GM23338 (cell line): ENCODE measurements at regions not wholly inside any gene's neighbourhood (a gene's known extent, or its start where the extent isn't known, plus 50 kb on each side); places are given as distances from the start of the nearest gene placed in this dataset.

Source experiments
- ATAC-seq: fragments of 200-7000 bp; cut with Tn5 transposase; 3 replicates; pipeline ENCODE4 v1.9.1; 2020
- DNase-seq: peaks from one replicate; pipeline ENCODE4 v3.0.0-alpha.2; 2015; ENCODE audit warnings: low spot score
- H2AFZ ChIP-seq: fragments of 200-600 bp; sonication (generic); 2 replicates; pipeline ENCODE4 v1.8.0; 2016; ENCODE audit warnings: antibody characterized with exemption, mild to moderate bottlenecking, moderate library complexity
- H3F3A ChIP-seq: fragments of 200-600 bp; sonication (generic); replicated peaks from 2 replicates; pipeline ENCODE4 v1.8.0; 2017; ENCODE audit warnings: antibody characterized with exemption, mixed run types, low read depth
- H3K27ac ChIP-seq: fragments of 200-600 bp; sonication (generic); 2 replicates; pipeline ENCODE4 v1.6.1; 2016; ENCODE audit warnings: low read depth
- H3K27me3 ChIP-seq: fragments of 200-600 bp; sonication (generic); 2 replicates; pipeline ENCODE4 v1.8.0; 2016; ENCODE audit warnings: mild to moderate bottlenecking, mixed run types, moderate library complexity; ENCODE audit not compliant: insufficient read depth
- H3K36me3 ChIP-seq: fragments of 200-600 bp; sonication (generic); 2 replicates; pipeline ENCODE4 v1.8.0; 2016; ENCODE audit warnings: mild to moderate bottlenecking; ENCODE audit not compliant: insufficient read depth
- H3K4me1 ChIP-seq: fragments of 200-600 bp; sonication (generic); 2 replicates; pipeline ENCODE4 v1.8.0; 2016; ENCODE audit warnings: mild to moderate bottlenecking, moderate library complexity; ENCODE audit not compliant: insufficient read depth
- H3K4me2 ChIP-seq: fragments of 200-600 bp; sonication (generic); 2 replicates; pipeline ENCODE4 v1.7.1; 2017; ENCODE audit warnings: mixed run types
- H3K4me3 ChIP-seq: fragments of 200-600 bp; sonication (generic); 2 replicates; pipeline ENCODE4 v1.6.1; 2016; ENCODE audit warnings: mixed run types
- H3K79me2 ChIP-seq: fragments of 200-600 bp; sonication (generic); replicated peaks from 2 replicates; pipeline ENCODE4 v1.8.0; 2017; ENCODE audit warnings: mild to moderate bottlenecking; ENCODE audit not compliant: insufficient read depth
- H3K9me2 ChIP-seq: fragments of 200-600 bp; sonication (generic); 2 replicates; pipeline ENCODE4 v1.8.0; 2017; ENCODE audit not compliant: insufficient read depth
- H4K20me1 ChIP-seq: fragments of 200-600 bp; sonication (generic); replicated peaks from 2 replicates; pipeline ENCODE4 v1.8.0; 2017; ENCODE audit warnings: mild to moderate bottlenecking; ENCODE audit not compliant: insufficient read depth
- H3K27ac Mint-ChIP-seq: 2 replicates; pipeline ENCODE4 v1.8.0; 2020; ENCODE audit warnings: inconsistent platforms, mild to moderate bottlenecking, moderate library complexity, mixed read lengths
- H3K27me3 Mint-ChIP-seq: 3 replicates; pipeline ENCODE4 v1.8.0; 2022; ENCODE audit warnings: low read depth, mild to moderate bottlenecking, moderate library complexity, mixed read lengths, inconsistent platforms; ENCODE audit not compliant: insufficient read depth, poor library complexity
- H3K36me3 Mint-ChIP-seq: 3 replicates; pipeline ENCODE4 v1.8.0; 2021; ENCODE audit warnings: low read depth, mild to moderate bottlenecking, inconsistent platforms, moderate library complexity, mixed read lengths
- H3K4me1 Mint-ChIP-seq: 3 replicates; pipeline ENCODE4 v1.8.0; 2020; ENCODE audit warnings: mild to moderate bottlenecking, inconsistent platforms, mixed read lengths
- H3K4me3 Mint-ChIP-seq: 3 replicates; pipeline ENCODE4 v1.8.0; 2021; ENCODE audit warnings: moderate library complexity, mild to moderate bottlenecking, inconsistent platforms, mixed read lengths
- H3K9me3 Mint-ChIP-seq: 3 replicates; pipeline ENCODE4 v1.8.0; 2020; ENCODE audit warnings: moderate library complexity, mild to moderate bottlenecking, inconsistent platforms, mixed read lengths
- CREB1 ChIP-seq: fragments of 250-450 bp; sonication (Bioruptor Pico); IDR thresholded peaks from 2 replicates; pipeline ENCODE4 v1.5.0; 2020; ENCODE audit warnings: low read depth, mild to moderate bottlenecking, moderate library complexity
- EZH2 ChIP-seq: fragments of 200-600 bp; sonication (generic); IDR thresholded peaks from one replicate; pipeline ENCODE4 v1.8.0; 2017; ENCODE audit warnings: antibody characterized with exemption, mild to moderate bottlenecking, low read depth; ENCODE audit not compliant: unreplicated experiment
- NANOG ChIP-seq: IDR thresholded peaks from 2 replicates; pipeline ENCODE4 v1.6.1; 2016; ENCODE audit warnings: antibody characterized with exemption, borderline replicate concordance
- POLR2AphosphoS5 ChIP-seq: IDR thresholded peaks from 2 replicates; pipeline ENCODE4 v1.6.1; 2016; ENCODE audit warnings: antibody characterized with exemption, low read depth
- STAT1 ChIP-seq: IDR thresholded peaks from one replicate; pipeline ENCODE4 v1.6.1; 2016; ENCODE audit warnings: antibody characterized with exemption; ENCODE audit not compliant: unreplicated experiment
- ZNF114 ChIP-seq: fragments of 250-450 bp; sonication (Bioruptor Pico); IDR thresholded peaks from 2 replicates; pipeline ENCODE4 v1.5.0; 2020; ENCODE audit warnings: mild to moderate bottlenecking, moderate library complexity
- ZNF331 ChIP-seq: fragments of 250-450 bp; sonication (Bioruptor Pico); IDR thresholded peaks from 2 replicates; pipeline ENCODE4 v1.5.0; 2020; ENCODE audit warnings: low read depth, mild to moderate bottlenecking, moderate library complexity
- TF ChIP-seq, protein P1 (sequence below): IDR thresholded peaks from one replicate; pipeline ENCODE4 v1.6.1; 2018; ENCODE audit warnings: antibody characterized with exemption; ENCODE audit not compliant: unreplicated experiment
- TF ChIP-seq, protein P2 (sequence below): IDR thresholded peaks from 2 replicates; pipeline ENCODE4 v1.6.1; 2016; ENCODE audit warnings: antibody characterized with exemption
- TF ChIP-seq, protein P3 (sequence below), 2 experiments: fragments of 200-600 bp in 1 of 2; sonication (generic) in 1 of 2; conservative IDR thresholded peaks; 2 replicates each; pipeline versions ENCODE4 v1.5.1 to v1.6.1; 2016 to 2017; ENCODE audit warnings: antibody characterized with exemption in 2 of 2, low read depth in 2 of 2, mild to moderate bottlenecking in 2 of 2, moderate library complexity in 1 of 2

DNA sequence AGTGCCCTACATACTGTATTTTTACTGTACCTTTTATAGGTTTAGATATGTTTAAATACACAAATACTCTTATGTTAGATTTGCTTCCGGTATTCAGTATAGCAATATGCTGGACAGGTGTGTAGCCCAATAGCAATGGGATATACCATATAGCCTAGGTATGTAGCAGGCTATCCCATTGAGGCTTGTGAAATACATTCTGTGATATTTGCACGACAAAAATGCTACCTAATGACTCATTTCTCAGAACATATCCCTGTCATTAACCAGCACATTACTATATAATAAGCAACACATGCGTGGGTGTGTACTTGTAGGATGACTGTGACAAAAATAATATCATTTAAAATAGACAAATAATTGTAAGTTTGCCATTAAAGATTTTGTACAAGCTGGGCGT lies 208.8 kb downstream of the MRPS30 start (continued):
- TF ChIP-seq, protein P1, sequence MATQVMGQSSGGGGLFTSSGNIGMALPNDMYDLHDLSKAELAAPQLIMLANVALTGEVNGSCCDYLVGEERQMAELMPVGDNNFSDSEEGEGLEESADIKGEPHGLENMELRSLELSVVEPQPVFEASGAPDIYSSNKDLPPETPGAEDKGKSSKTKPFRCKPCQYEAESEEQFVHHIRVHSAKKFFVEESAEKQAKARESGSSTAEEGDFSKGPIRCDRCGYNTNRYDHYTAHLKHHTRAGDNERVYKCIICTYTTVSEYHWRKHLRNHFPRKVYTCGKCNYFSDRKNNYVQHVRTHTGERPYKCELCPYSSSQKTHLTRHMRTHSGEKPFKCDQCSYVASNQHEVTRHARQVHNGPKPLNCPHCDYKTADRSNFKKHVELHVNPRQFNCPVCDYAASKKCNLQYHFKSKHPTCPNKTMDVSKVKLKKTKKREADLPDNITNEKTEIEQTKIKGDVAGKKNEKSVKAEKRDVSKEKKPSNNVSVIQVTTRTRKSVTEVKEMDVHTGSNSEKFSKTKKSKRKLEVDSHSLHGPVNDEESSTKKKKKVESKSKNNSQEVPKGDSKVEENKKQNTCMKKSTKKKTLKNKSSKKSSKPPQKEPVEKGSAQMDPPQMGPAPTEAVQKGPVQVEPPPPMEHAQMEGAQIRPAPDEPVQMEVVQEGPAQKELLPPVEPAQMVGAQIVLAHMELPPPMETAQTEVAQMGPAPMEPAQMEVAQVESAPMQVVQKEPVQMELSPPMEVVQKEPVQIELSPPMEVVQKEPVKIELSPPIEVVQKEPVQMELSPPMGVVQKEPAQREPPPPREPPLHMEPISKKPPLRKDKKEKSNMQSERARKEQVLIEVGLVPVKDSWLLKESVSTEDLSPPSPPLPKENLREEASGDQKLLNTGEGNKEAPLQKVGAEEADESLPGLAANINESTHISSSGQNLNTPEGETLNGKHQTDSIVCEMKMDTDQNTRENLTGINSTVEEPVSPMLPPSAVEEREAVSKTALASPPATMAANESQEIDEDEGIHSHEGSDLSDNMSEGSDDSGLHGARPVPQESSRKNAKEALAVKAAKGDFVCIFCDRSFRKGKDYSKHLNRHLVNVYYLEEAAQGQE = no peak
- TF ChIP-seq POLR2AphosphoS5 (no peak), EZH2 (no peak), ZNF114 (CRISPR knock-in tag) (no peak)

DNA sequence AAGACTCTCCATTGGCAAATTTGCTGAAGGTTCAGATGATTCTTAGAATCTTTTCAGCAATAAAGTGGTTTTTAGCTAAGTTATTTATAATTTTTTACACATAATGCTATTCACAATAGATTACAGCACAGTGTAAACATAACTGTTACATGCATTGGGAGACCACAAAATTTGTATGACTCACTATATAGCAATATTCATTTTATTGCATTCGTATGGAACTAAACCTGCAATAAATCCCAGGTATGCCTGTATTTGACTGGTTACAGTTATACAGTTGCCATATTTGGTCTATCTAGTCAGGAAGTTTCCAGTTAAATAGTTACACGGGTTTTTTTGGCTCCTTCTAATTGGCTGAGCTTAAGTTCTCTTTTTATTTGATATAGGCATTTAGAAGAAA lies 220.8 kb downstream of the MRPS30 start:
- Mint-ChIP-seq H3K36me3 (no peaks in the 10 kb centered on the region), H3K4me3 (no peak overlapping the region)

More for the DNA sequence above, 220.8 kb downstream of the MRPS30 start:
- H3K36me3 ChIP-seq = no peaks in the 10 kb centered on the region
- H3K4me1 ChIP-seq = no peaks in the 10 kb centered on the region
- no peak overlapping the region for H3K4me2 ChIP-seq
- no peak overlapping the region for H3K27ac Mint-ChIP-seq
- no peaks in the 10 kb centered on the region for H3K9me3 Mint-ChIP-seq
- ATAC-seq (no peak), DNase-seq (no peak)
- H3K27me3 ChIP-seq = no peaks in the 10 kb centered on the region
- no peak for TF ChIP-seq ZNF331
- TF ChIP-seq, protein P2, sequence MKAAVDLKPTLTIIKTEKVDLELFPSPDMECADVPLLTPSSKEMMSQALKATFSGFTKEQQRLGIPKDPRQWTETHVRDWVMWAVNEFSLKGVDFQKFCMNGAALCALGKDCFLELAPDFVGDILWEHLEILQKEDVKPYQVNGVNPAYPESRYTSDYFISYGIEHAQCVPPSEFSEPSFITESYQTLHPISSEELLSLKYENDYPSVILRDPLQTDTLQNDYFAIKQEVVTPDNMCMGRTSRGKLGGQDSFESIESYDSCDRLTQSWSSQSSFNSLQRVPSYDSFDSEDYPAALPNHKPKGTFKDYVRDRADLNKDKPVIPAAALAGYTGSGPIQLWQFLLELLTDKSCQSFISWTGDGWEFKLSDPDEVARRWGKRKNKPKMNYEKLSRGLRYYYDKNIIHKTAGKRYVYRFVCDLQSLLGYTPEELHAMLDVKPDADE = no peak
- no peak for TF ChIP-seq POLR2AphosphoS5
- TF ChIP-seq EZH2 = no peak
- no peak for TF ChIP-seq STAT1
- TF ChIP-seq NANOG = no peak
- no peak for TF ChIP-seq CREB1 (CRISPR knock-in tag)
- TF ChIP-seq, protein P3, sequence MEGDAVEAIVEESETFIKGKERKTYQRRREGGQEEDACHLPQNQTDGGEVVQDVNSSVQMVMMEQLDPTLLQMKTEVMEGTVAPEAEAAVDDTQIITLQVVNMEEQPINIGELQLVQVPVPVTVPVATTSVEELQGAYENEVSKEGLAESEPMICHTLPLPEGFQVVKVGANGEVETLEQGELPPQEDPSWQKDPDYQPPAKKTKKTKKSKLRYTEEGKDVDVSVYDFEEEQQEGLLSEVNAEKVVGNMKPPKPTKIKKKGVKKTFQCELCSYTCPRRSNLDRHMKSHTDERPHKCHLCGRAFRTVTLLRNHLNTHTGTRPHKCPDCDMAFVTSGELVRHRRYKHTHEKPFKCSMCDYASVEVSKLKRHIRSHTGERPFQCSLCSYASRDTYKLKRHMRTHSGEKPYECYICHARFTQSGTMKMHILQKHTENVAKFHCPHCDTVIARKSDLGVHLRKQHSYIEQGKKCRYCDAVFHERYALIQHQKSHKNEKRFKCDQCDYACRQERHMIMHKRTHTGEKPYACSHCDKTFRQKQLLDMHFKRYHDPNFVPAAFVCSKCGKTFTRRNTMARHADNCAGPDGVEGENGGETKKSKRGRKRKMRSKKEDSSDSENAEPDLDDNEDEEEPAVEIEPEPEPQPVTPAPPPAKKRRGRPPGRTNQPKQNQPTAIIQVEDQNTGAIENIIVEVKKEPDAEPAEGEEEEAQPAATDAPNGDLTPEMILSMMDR (conservative IDR thresholded peaks at IDR 0.05; ENCODE audit: low read depth in 2 of 2) = no peak
- H4K20me1 ChIP-seq = no peaks in the 10 kb centered on the region
- H3F3A ChIP-seq = no peaks in the 10 kb centered on the region
- no peaks in the 10 kb centered on the region; the same call in 1 of the 2 replicates for H3K9me2 ChIP-seq
- H3K27ac ChIP-seq = no peak overlapping the region
- no peaks in the 10 kb centered on the region for H3K27me3 Mint-ChIP-seq
- no peaks in the 10 kb centered on the region; the same call in 2 of the 3 replicates for H3K4me1 Mint-ChIP-seq
- no peak overlapping the region for H3K4me3 ChIP-seq
- H2AFZ ChIP-seq = no peak overlapping the region; the same call in 1 of the 2 replicates
- H3K79me2 ChIP-seq = no peaks in the 10 kb centered on the region
